ENCODE measurements at regions not wholly inside any gene's neighbourhood (a gene's known extent, or its start where the extent isn't known, plus 50 kb on each side); places are given as distances from the start of the nearest gene placed in this dataset.

DNA sequence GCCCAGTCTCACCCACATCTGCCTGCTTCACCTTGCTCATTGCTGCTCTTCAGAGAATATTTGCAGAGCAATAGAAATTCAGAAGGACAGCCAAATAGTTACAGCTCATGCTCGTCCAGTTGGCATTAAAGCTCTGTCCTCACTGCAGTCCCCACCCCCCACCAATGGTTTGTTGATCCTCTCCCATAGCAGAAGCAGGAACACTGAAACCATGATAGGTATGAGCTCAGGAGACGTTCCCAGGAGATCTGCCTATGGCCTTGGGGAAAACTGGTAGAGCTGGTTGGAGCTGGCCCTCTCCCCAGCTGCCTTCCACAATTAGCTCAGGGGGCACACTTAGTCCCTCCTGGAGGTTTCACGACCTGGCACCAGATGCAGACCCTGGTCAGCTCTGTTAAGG lies 68.6 kb upstream of the KMT2C start:
- no peak for DNase-seq (ENCODE audit: low read depth, low spot score)

DNA sequence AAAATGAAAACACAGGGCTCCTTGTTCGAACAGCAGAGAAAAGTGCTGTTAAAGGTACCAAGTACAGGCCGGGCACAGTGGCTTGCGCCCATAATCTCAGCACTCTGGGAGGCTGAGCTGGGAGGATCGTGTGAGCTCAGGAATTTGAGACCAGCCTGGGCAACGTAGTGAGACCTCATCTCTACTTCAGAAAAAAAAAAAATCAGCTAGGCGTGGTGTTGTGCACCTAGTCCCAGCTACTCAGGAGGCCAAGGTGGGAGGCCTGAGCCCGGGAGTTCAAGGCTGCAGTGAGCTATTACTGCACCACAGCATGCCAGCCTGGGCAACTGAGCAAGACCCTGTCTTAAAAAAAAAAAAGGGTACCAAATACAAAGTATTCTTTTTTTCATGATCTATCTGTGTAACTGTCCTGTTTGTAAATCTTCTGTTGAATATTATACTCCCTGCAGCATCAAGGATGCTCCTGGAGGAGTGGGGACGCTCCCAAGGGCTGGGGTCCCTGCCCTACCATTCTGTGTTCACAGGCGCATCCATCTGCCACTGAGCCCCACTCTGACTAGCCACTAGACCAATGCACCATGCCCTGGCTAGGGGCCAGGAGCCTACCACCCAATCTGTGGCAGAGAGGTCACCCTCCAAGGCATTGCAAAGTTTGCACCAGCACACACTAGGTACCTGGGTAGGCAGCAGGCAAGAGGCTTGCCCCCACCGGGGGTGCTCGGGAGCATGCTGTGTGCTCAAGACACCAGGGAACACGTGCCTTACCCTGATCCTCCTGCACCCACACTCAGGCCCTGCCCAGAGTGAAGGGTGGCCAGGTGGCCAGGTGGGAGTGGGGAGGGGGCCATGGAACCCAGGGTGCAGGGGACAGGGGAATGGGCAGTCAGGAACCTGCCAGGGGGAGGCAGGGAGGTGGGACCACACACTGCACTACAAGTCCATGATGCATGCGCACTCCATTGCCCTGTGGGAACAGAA lies 67.3 kb upstream of the KMT2C start:
- no peak for DNase-seq (ENCODE audit: low read depth, low spot score)

DNA sequence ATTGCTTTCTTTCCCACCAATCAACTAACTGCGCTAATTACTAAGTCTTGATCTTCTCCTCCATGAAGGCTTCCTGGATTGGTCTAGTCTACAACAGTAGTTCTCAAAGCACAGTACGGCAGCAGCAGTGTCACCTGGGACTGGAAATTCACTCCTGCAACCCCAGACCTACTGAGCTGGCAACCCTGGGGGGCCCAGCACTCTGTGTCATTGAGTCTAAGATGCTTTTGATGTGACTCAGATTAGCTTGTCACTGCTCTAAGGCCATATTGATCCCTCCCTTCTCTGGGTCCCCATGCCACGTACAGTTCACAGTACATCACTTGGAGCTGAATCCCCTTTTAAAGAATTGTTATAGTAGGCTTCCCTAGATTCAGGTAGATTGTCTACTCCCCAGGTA lies 65.7 kb upstream of the KMT2C start:
- no peak for DNase-seq (ENCODE audit: low read depth, low spot score)

DNA sequence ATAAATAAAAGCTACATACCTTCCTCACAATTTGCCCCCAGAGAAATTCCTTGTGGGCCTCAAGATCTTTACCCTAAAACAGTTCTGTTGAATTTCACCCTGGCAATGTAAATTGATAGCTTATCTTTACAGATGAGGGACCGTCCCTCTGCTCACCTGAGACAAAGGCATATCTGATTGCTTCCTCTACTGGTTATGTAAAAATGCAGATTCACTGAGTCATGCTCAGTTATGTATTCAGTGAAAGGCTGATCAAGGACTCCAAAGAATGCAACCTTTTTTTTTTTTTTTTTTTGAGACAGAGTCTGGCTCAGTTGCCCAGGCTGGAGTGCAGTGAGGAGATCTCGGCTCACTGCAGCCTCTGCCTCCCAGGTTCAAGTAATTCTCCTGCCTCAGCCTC lies 64.2 kb upstream of the KMT2C start:
- DNase-seq (ENCODE audit: low read depth, low spot score), result peak; percentile 11

DNA sequence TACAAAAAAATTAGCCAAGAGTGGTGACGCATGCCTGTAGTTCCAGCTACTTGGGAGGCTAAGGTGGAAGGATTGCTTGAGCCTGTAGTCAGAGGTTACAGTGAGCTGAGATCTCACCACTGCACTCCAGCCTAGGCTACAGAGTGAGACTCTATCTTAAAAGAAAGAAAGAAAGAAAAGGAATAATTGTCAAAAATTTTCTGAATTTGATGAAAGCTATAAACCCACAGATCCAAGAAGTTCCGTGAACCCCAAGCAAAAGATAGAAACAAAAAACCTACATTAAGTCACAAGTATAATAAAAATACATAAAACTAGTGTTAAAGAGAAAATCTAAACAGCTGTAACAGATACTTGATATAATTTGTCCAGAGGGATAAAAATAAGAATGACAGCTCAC lies 60.1 kb upstream of the KMT2C start:
- no peak for DNase-seq (ENCODE audit: low read depth, low spot score)

DNA sequence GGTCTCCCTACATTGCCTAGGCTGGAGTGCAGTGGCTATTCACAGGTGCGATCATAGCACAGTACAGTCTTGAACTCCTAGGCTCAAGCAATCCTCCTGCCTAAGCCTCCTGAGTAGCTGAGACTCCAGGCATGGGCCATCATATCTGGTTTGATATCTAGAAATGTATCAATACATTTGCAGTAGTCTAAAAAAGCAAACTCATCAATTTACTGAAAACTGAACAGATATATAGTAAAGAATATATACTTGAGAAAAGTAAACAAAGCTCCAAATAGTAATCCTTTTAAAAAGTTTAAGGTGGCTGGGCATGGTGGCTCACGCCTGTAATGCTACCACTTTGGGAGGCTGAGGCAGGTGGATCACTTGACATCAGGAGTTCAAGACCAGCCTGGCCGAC lies 57.1 kb upstream of the KMT2C start:
- no peak for DNase-seq (ENCODE audit: low read depth, low spot score)

DNA sequence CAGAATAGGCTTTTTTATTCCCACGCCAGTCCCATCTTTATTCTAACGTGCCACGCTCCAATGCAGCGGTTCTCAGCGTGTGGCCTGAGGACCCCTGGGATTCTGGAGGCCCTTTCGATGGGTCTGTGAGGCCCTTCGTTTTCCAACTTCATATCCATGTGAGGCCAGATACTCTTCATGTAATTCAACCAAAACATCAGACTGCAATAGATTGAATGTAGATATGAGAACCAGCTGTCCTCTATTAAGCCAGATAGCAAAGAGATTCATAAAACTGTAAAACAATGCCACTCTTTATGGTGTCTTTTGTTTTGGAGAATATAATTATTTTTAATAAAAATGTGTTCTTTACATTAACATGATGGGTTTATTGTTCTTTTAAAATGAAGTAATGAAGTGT lies 53.2 kb upstream of the KMT2C start:
- no peak for DNase-seq (ENCODE audit: low read depth, low spot score)

DNA sequence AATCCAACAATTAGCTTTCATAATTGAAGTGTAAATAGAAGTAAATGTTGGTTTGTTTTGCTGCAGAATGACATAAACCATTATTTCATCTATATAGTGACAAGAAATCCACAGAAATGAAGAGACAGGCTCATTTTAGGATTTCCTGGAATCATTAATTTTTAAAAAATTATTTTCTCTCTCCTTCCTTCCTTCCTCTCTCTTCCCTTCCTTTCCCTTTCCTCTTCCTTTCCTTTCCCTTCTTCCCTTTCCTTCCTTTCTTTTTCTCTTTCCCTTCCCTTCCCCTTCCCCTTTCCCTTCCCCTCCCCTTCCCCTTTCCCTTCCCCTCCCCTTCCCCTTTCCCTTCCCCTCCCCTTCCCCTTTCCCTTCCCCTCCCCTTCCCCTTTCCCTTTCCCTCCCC lies 51.2 kb upstream of the KMT2C start:
- DNase-seq (ENCODE audit: low read depth, low spot score), result no peak

DNA sequence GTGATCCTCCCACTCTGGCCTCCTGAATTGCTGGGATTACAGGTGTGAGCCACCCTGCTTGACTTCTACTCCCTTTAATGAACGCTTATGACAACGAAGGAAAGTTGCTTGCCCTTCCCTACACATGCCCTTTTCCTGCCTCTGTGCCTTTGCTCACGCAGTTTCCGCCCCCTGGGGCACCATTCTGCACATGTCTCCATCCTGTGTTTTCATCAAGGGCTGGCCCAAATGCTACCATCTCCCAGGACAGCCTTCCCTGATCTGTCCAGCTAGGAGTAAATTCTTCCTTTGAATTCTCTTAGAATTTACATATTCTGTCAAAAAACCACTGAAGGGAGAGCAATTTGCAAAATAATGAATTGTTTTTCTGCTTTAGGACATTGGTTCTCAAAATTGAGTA lies 50.0 kb upstream of the KMT2C start:
- DNase-seq (ENCODE audit: low read depth, low spot score), result no peak

All from astrocyte of the hippocampus (primary cell).